GM12878 (cell line): ENCODE measurements at regions not wholly inside any gene's neighbourhood (a gene's known extent, or its start where the extent isn't known, plus 50 kb on each side); places are given as distances from the start of the nearest gene placed in this dataset.

Experiments
- ATAC-seq: fragments of 200-7000 bp; cut with Tn5 transposase; 3 replicates; pipeline ENCODE4 v1.9.1; 2020; ENCODE audit warnings: mild to moderate bottlenecking, moderate library complexity
- BruUV-seq: library from RNA; stranded (reverse); fragments of 400-500 nt; replicated peaks from 2 replicates; lab custom pipeline; 2021; lab: Mats Ljungman, UMichigan
- CTCF ChIA-PET: fragments of 300-600 bp; sonication (Branson Sonifier 250); formaldehyde crosslinking; extraction: SDS; loops from one replicate; lab custom pipeline; 2021; ENCODE audit warnings: inconsistent platforms; lab: Yijun Ruan, JAX
- POLR2A ChIA-PET: fragments of 350-600 bp; formaldehyde crosslinking; extraction: SDS; loops from one replicate; lab custom pipeline; 2021; ENCODE audit warnings: inconsistent platforms; lab: Charles Lee
- RAD21 ChIA-PET: fragments of 300-600 bp; sonication (Branson Sonifier 250); formaldehyde crosslinking; loops from one replicate; lab custom pipeline; 2023; ENCODE audit warnings: antibody characterized with exemption; ENCODE audit not compliant: unreplicated experiment; lab: Charles Lee
- SMC1A ChIA-PET: fragments of 300-600 bp; sonication (Branson Sonifier 250); formaldehyde crosslinking; loops from one replicate; lab custom pipeline; 2023; ENCODE audit not compliant: unreplicated experiment, uncharacterized antibody; lab: Charles Lee
- DNase-seq: peaks from one replicate; pipeline ENCODE4 v3.0.0-alpha.2; 2011; ENCODE audit warnings: low read depth, low spot score
- FAIRE-seq: peaks from 3 replicates; lab custom pipeline; 2011; peaks lifted over from hg19 to GRCh38; lab: Jason Lieb, UNC
- H2AFZ ChIP-seq: 2 replicates; pipeline ENCODE4 v1.6.0; 2011; ENCODE audit warnings: low read depth, low read length, control low read depth; ENCODE audit not compliant: control insufficient read depth
- H3K27ac ChIP-seq: 2 replicates; pipeline ENCODE4 v1.5.1; 2011; ENCODE audit warnings: control low read depth; ENCODE audit not compliant: control insufficient read depth, insufficient read depth
- H3K27me3 ChIP-seq, 2 experiments: replicated peaks in 1 of 2; 2 replicates each; pipeline versions ENCODE4 v1.6.0 to v1.6.1; 2011; ENCODE audit warnings: low read length in 1 of 2; ENCODE audit not compliant: control insufficient read depth in 2 of 2, insufficient read depth in 2 of 2
- H3K36me3 ChIP-seq, 2 experiments: 2 replicates each; pipeline ENCODE4 v1.5.1; 2011; ENCODE audit warnings: low read length in 1 of 2; ENCODE audit not compliant: control insufficient read depth in 2 of 2, insufficient read depth in 2 of 2
- H3K4me1 ChIP-seq: 2 replicates; pipeline ENCODE4 v1.6.1; 2011; ENCODE audit warnings: mild to moderate bottlenecking, low read length, moderate library complexity, mixed read lengths; ENCODE audit not compliant: control insufficient read depth, insufficient read depth
- H3K4me2 ChIP-seq: 2 replicates; pipeline ENCODE4 v1.6.0; 2011; ENCODE audit warnings: control low read depth; ENCODE audit not compliant: control insufficient read depth, insufficient read depth
- H3K4me3 ChIP-seq: fragments of 200-600 bp; sonication (generic); 2 replicates; pipeline ENCODE4 v1.5.1; 2016
- H3K79me2 ChIP-seq: 2 replicates; pipeline ENCODE4 v1.6.0; 2011; ENCODE audit warnings: low read length; ENCODE audit not compliant: control insufficient read depth, insufficient read depth
- H3K9ac ChIP-seq: 2 replicates; pipeline ENCODE4 v1.8.0; 2011; ENCODE audit warnings: low read length, control low read depth, mixed read lengths; ENCODE audit not compliant: control insufficient read depth, insufficient read depth
- H3K9me3 ChIP-seq: replicated peaks from 3 replicates; pipeline ENCODE4 v1.5.1; 2011; ENCODE audit warnings: mild to moderate bottlenecking, low read length; ENCODE audit not compliant: control insufficient read depth, insufficient read depth
- H4K20me1 ChIP-seq: 2 replicates; pipeline ENCODE4 v1.6.0; 2011; ENCODE audit not compliant: control insufficient read depth, insufficient read depth
- ATF3 ChIP-seq: IDR thresholded peaks from 2 replicates; pipeline ENCODE4 v1.6.1; 2011; ENCODE audit warnings: low read depth, mild to moderate bottlenecking, low read length, moderate library complexity, borderline replicate concordance; ENCODE audit errors: extremely low read depth
- E2F4 ChIP-seq: IDR thresholded peaks from 2 replicates; pipeline ENCODE4 v1.6.1; 2012; ENCODE audit warnings: low read depth, low read length, improper control_type of control experiment
- FOS ChIP-seq: IDR thresholded peaks from 3 replicates; pipeline ENCODE4 v1.6.1; 2011; ENCODE audit warnings: borderline replicate concordance; ENCODE audit not compliant: insufficient read length; ENCODE audit errors: extremely low read depth
- MLLT1 ChIP-seq: fragments of 450-650 bp; IDR thresholded peaks from 2 replicates; pipeline ENCODE4 v1.6.1; 2016; ENCODE audit warnings: mild to moderate bottlenecking
- RAD21 ChIP-seq: IDR thresholded peaks from 2 replicates; pipeline ENCODE4 v1.6.1; 2011; ENCODE audit warnings: mild to moderate bottlenecking, low read depth, low read length, moderate library complexity; ENCODE audit not compliant: insufficient read depth
- SUZ12 ChIP-seq: fragments of 200-600 bp; sonication (generic); IDR thresholded peaks from one replicate; pipeline ENCODE4 v1.6.1; 2018; ENCODE audit warnings: antibody characterized with exemption, mild to moderate bottlenecking; ENCODE audit not compliant: unreplicated experiment
- ZBTB4 ChIP-seq: fragments of 450-650 bp; formaldehyde crosslinking; IDR thresholded peaks from 2 replicates; pipeline ENCODE4 v1.4.0; 2022; ENCODE audit warnings: mild to moderate bottlenecking, moderate library complexity
- ZNF24 ChIP-seq: fragments of 450-650 bp; IDR thresholded peaks from 2 replicates; pipeline ENCODE4 v1.6.1; 2017; ENCODE audit warnings: antibody characterized with exemption, mild to moderate bottlenecking
- WGBS: methylation state at CpG from one replicate; pipeline ENCODE4 v1.1.6; 2016; ENCODE audit warnings: low lambda C conversion rate; ENCODE audit not compliant: insufficient replicate concordance, insufficient coverage; ENCODE audit errors: missing lambda C conversion rate; 5-methylcytosine and 5-hydroxymethylcytosine counted together
- in situ Hi-C: fragments of 300-500 bp; cut with MboI; formaldehyde crosslinking; loops from 9 replicates; pipeline ENCODE4 v1.14.3; 2018; ENCODE audit warnings: mixed read lengths
- intact Hi-C: fragments of 100-400 bp; cut with micrococcal nuclease; formaldehyde crosslinking; loops from one replicate; pipeline ENCODE4 v1.14.2; 2022; ENCODE audit not compliant: unreplicated experiment

GRCh38 chr21:25457946-25458345, 149.3 kb downstream of the MRPL39 start:
- ChIA-PET SMC1A (interaction anchor here (1.4 to 5.5 kb wide), 9 partner anchors 8 to 107 kb away, joined by 3 to 61 read pairs (median 6); no protein-coding TSS in a partner anchor), RAD21 (interaction anchor here (1.0 to 3.8 kb wide), 5 partner anchors 29 to 104 kb away, joined by 4 to 48 read pairs (median 20); no protein-coding TSS in a partner anchor), CTCF (interaction anchor here (1.0 kb wide), 1 partner anchor 34 kb away, joined by 3 read pairs; no protein-coding TSS in a partner anchor), POLR2A (interaction anchor here (0.6 to 4.6 kb wide), 5 partner anchors 32 to 117 kb away, joined by 3 to 51 read pairs (median 4); no protein-coding TSS in a partner anchor)
- H3K4me3 ChIP-seq = no peak overlapping the region
- intact Hi-C loops = loop anchor here (1.0 kb wide), 5 partner anchors 29 to 104 kb away; no protein-coding TSS in a partner anchor
- FAIRE-seq (no peak), DNase-seq (no peak), ATAC-seq (0 out of 3 replicates have a peak, but pooled peaks have one; percentile 3)
- peaks cover 16% of the 10 kb centered on the region for H3K9me3 ChIP-seq
- no peaks in the 10 kb centered on the region for H3K27me3 ChIP-seq
- peaks cover 56% of the 10 kb centered on the region for H3K4me1 ChIP-seq
- peaks cover 40% of the 10 kb centered on the region for H3K79me2 ChIP-seq
- no peaks in the 10 kb centered on the region for H3K36me3 ChIP-seq
- TF ChIP-seq RAD21 (no peak), ZBTB4 (CRISPR knock-in tag) (no peak), ZNF24 (no peak), FOS (no peak), E2F4 (no peak), MLLT1 (no peak), SUZ12 (no peak), ATF3 (no peak)
- H2AFZ ChIP-seq = no peak overlapping the region
- H3K9ac ChIP-seq = peak overlapping the region; percentile 43
- in situ Hi-C loops = no loop called here
- H3K4me2 ChIP-seq = no peak overlapping the region
- H4K20me1 ChIP-seq = no peaks in the 10 kb centered on the region
- WGBS = 45% methylated on average over 5 of the region's 5 CpGs
- peak overlapping the region; percentile 98 for H3K27ac ChIP-seq
- no TSS peak for BruUV-seq
